HCEC 1CT (cell line): ENCODE measurements at regions not wholly inside any gene's neighbourhood (a gene's known extent, or its start where the extent isn't known, plus 50 kb on each side); places are given as distances from the start of the nearest gene placed in this dataset.
"Not testable (repeated sequence)": the region's sequence is repeated elsewhere in the genome, so short reads cannot be mapped to it uniquely, and the experiment has no call there.

Experiments
- DNase-seq: peaks from one replicate; pipeline ENCODE4 v3.0.0-alpha.2; 2017

- no peak for DNase-seq
Measured at GRCh38 chr5:63306909-63307308, 655.3 kb downstream of the HTR1A start.

DNA sequence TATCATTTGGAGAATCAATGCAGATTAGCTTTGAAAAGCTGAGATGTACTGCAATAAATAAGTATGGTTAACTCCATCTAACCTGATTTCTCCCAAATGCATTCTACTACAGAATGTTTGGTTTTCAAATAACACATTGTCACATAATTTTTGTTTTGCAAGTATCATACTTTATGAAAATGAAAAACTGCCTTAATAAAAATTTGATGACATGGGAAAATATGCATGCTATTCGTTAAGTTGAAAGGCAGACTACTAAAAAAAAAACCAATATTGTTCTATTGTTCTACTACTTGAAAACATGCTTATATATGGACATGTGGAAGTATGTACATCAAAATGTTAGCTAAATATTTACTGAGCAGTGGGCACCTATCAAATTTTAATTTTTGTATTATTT lies 668.9 kb downstream of the HTR1A start:
- no peak for DNase-seq

- DNase-seq = no peak
Measured at GRCh38 chr5:63286724-63287123, 675.5 kb downstream of the HTR1A start.

- DNase-seq = no peak
Measured at GRCh38 chr5:63263411-63263810, 684.8 kb downstream of the LRRC70 start.

GRCh38 chr5:63262185-63262981 lies 683.8 kb downstream of the LRRC70 start:
- peak; percentile 45 for DNase-seq

DNA sequence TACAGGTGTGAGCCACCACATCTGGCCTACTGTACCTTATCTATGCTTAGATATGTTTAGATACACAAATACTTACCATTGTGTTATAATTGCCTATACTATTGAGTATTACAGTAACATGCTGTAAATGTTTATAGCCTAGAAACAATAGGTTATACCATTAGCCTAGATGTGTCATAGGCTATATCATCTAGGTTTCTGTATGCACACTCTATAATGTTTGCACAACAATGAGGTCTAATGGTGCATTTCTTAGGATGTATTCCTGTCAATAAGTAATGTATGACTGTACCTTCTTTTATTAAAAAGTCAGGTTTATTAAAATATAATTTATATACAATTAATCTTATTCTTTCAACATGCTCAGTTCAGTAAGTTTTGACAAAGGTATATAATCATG lies 683.1 kb downstream of the LRRC70 start:
- DNase-seq = no peak

GRCh38 chr5:63255594-63255993 lies 677.0 kb downstream of the LRRC70 start:
- no peak for DNase-seq

- no peak for DNase-seq
Measured at GRCh38 chr5:63250939-63251338, 672.3 kb downstream of the LRRC70 start.

GRCh38 chr5:63249960-63250359 lies 671.3 kb downstream of the LRRC70 start:
- DNase-seq = no peak

- no peak for DNase-seq
Measured at GRCh38 chr5:63247651-63248050, 669.0 kb downstream of the LRRC70 start.

DNA sequence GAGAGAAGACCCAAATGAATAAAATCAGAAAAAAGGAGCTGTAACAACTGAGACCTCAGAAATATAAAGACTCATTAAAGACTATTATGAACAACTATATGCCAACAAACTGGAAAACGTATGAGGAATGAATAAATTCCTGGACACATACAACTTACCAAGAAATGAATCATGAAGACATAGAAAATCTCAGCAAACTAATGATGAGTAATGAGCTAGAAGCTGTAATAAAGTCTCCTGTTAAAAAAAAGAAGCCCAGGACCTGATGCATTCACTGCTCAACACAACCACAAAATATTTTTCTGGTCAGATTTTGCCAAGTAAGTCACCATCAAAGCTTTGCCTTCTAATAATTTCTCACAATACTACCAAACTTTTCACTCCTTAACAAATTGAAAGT lies 666.7 kb downstream of the LRRC70 start:
- DNase-seq = peak; percentile 8

DNA sequence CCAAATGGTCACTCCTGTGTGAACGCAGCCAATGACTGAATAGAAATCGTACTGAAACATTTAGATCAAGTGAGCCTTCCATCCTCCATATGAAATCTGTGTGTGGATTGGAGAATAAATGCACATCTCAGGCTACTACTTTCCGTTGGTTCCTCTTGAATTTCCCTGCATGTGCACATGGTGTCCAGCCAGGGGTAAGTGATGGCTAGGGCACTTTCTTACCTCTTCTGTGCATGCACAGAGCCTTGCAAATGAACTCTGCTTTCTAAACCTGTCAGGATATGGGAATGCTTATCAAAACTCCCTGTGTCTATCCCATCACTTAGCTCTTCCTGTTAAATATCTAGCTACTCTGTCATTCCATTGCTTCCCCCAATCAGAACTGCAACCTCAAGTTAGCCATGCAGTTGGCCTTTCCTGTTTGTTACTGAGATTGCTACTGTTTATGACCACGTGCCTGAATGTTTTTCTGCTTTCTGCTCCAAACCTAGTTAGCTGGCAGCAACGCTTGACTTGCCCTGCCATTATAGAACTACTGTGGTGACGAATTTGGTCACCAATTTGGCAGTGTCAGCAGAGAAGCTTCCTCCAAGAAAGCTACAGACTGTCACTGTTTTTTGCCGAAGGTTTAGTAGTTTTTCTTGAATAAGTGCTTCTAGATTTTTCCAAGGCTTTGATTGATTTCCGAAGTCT lies 661.6 kb downstream of the LRRC70 start:
- DNase-seq = no peak

- no peak for DNase-seq
Measured at GRCh38 chr5:63233911-63234310, 655.3 kb downstream of the LRRC70 start.

- DNase-seq = no peak
Measured at GRCh38 chr5:63233361-63233760, 654.7 kb downstream of the LRRC70 start.

- DNase-seq = no peak
Measured at GRCh38 chr5:63230754-63231153, 652.1 kb downstream of the LRRC70 start.

DNA sequence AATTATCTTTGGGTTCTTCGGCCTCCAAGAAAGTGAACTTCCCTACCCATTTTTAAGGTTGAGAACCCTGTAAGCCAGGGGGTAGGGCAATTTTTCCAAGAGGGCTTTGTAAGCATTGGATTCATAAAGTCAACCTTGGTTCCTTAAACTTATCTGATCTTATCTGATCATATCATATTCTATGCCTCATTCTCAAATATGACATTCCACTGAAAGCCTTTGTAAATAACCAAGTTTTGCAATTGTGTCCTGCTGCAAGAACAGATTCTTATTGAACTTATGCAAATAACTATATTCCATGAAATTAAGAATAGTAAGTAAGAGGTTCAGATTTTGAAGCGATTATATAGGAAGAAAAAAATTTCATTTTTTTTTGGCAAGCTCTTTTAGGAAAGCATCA lies 649.5 kb downstream of the LRRC70 start:
- DNase-seq = no peak

DNA sequence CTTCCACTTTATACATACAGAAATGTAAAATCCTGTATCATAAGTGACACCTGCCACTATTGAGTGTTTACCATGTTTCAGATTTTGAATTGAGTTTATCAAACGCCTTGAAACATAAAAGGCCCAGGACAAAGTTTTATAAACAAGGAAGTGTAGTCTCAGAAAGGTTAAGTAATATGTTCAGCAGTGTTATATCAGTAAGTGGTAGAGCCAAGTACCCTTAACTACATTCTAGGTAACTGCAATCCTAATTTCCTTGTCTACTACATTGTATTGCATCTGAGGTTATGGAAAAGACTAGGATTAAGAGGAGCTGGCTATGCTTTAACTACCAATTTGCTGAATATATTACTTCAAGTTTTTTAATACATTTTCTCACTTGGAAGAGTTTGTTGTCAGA lies 641.6 kb downstream of the LRRC70 start:
- no peak for DNase-seq

GRCh38 chr5:63217422-63217821 lies 638.8 kb downstream of the LRRC70 start:
- no peak for DNase-seq

GRCh38 chr5:63213256-63213655 lies 634.6 kb downstream of the LRRC70 start:
- no peak for DNase-seq

GRCh38 chr5:63211448-63212132 lies 633.0 kb downstream of the LRRC70 start:
- DNase-seq = no peak

DNA sequence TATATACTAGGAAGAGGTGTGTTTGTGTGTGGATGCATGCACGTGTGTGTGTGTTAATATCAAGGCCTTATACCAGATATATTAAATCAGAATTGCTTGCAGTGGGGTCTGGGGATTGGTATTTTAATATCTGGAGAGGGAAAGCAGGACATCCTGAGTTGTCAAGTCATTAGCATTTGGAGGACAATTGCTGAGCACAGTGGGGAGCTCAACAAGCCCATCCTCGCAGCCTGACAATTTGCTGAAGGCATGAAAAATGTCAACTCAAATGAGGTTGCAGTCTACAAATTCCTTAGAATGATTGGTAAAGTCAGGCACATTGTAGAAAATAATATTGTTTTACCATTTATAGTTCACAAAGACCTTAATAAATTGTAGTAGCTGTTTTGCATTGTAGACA lies 627.4 kb downstream of the LRRC70 start:
- no peak for DNase-seq

DNA sequence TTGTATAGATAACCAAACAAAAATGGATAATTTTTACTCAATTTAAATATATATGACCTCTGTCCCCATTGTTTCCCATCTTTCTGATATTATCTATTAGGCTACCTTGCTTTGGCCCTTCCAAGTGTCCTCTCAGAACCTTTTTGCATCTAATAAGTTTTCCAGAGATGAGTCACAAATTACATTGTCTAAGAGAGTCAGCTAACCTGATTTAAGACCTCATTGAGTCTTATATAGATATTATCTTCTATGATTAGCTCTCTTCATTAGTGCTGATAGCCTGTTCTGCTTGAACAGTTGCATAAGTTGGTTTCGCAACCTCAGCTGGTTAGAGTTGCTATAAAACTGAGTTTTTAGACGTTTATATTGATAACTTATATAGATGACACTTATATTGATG lies 623.1 kb downstream of the LRRC70 start:
- DNase-seq = no peak

DNA sequence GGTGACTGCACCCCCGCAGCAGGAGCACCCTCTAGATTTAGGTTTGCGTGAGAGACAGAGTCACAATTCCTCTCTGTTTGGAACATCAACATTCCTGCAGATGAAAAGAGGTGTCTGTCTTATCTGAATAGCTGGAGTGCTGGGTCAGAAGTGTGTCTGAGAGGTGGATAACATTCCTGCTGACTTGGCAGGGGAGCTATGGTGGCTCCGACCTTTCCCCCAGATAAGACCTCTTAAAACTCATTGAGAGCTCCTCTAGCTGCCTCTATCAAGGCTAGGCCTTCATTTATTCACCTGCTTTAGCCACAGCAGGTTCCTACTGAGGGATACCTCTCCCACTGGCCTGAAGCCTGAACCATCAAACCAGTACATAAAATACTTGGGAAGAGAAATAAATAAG lies 615.5 kb downstream of the LRRC70 start:
- no peak for DNase-seq

DNA sequence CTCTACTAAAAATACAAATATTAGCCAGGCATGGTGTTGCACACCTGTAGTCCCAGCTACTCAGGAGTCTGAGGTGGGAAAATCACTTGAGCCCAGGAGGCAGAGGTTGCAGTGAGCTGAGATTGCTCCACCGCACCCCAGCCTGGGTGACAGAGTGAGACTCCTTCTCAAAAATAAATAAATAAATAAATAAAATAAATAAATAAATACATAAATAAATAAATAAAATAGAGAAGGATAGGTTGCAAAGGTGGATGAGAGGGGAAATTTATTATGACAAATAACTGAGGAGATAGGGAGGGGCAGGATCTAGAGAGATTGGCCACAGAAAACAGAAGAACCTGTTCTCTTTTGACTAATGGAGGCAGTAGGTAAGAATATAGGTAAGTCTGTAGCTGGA lies 601.6 kb downstream of the LRRC70 start:
- DNase-seq = not testable (repeated sequence)
